Kidney epithelial cell (primary cell): ENCODE measurements at regions not wholly inside any gene's neighbourhood (a gene's known extent, or its start where the extent isn't known, plus 50 kb on each side); places are given as distances from the start of the nearest gene placed in this dataset.

Source experiments
- DNase-seq: peaks from one replicate; pipeline ENCODE4 v3.0.0-alpha.2; 2010; ENCODE audit warnings: low read depth
- H3K27me3 ChIP-seq: 2 replicates; pipeline ENCODE4 v1.6.0; 2011; ENCODE audit warnings: low read length; ENCODE audit not compliant: control insufficient read depth, insufficient read depth
- H3K36me3 ChIP-seq: 2 replicates; pipeline ENCODE4 v1.5.1; 2011; ENCODE audit warnings: low read length; ENCODE audit not compliant: control insufficient read depth, insufficient read depth
- H3K4me3 ChIP-seq: 2 replicates; pipeline ENCODE4 v1.5.1; 2011; ENCODE audit warnings: low read depth, mild to moderate bottlenecking, control low read depth, low read length
- CTCF ChIP-seq: IDR thresholded peaks from 2 replicates; pipeline ENCODE4 v1.5.1; 2011; ENCODE audit warnings: mild to moderate bottlenecking, moderate library complexity, low read length, control low read depth, inconsistent platforms; ENCODE audit not compliant: insufficient read depth, poor library complexity, severe bottlenecking

- DNase-seq: no peak
- H3K36me3 ChIP-seq: no peaks in the 10 kb centered on the region
- no peak for TF ChIP-seq CTCF
Observed at GRCh38 chr5:103487822-103488493, 74.6 kb downstream of the NUDT12 start.

GRCh38 chr5:103487218-103487617 lies 75.4 kb downstream of the NUDT12 start:
- Histone ChIP-seq H3K4me3 (no peak overlapping the region), H3K36me3 (no peaks in the 10 kb centered on the region), H3K27me3 (no peaks in the 10 kb centered on the region)
- TF ChIP-seq CTCF: no peak
- DNase-seq: no peak

More at GRCh38 chr5:103487822-103488493, 74.6 kb downstream of the NUDT12 start:
- Histone ChIP-seq H3K27me3 (no peaks in the 10 kb centered on the region), H3K4me3 (no peak overlapping the region)

- no peaks in the 10 kb centered on the region for H3K27me3 ChIP-seq
- no peak overlapping the region for H3K4me3 ChIP-seq
- no peaks in the 10 kb centered on the region for H3K36me3 ChIP-seq
- no peak for TF ChIP-seq CTCF
- no peak for DNase-seq
Observed at GRCh38 chr5:103486739-103487138, 75.8 kb downstream of the NUDT12 start.

GRCh38 chr5:103480246-103480645 lies 82.3 kb downstream of the NUDT12 start:
- no peak overlapping the region for H3K4me3 ChIP-seq
- TF ChIP-seq CTCF: no peak
- H3K27me3 ChIP-seq: no peaks in the 10 kb centered on the region
- no peak for DNase-seq
- H3K36me3 ChIP-seq: no peaks in the 10 kb centered on the region

- no peak for TF ChIP-seq CTCF
- no peaks in the 10 kb centered on the region for H3K27me3 ChIP-seq
- no peaks in the 10 kb centered on the region for H3K36me3 ChIP-seq
- H3K4me3 ChIP-seq: no peak overlapping the region
- no peak for DNase-seq
Observed at GRCh38 chr5:103477678-103478077, 84.9 kb downstream of the NUDT12 start.

- H3K36me3 ChIP-seq: no peaks in the 10 kb centered on the region
- H3K4me3 ChIP-seq: no peak overlapping the region
- no peak for TF ChIP-seq CTCF
- H3K27me3 ChIP-seq: no peaks in the 10 kb centered on the region
- DNase-seq: no peak
Observed at GRCh38 chr5:103476811-103477210, 85.8 kb downstream of the NUDT12 start.
